ENCODE measurements at regions not wholly inside any gene's neighbourhood (a gene's known extent, or its start where the extent isn't known, plus 50 kb on each side); places are given as distances from the start of the nearest gene placed in this dataset.

- Histone ChIP-seq H2AFZ (ENCODE audit: low read length) (no peak overlapping the region), H2AK5ac (ENCODE audit: low read depth, low read length) (no peak overlapping the region), H2BK15ac (ENCODE audit: low read length) (no peak overlapping the region), H4K8ac (ENCODE audit: low read depth, low read length) (no peak overlapping the region), H3K4me3 (ENCODE audit: low read length in 2 of 2) (no peak overlapping the region), H2BK120ac (ENCODE audit: low read depth, low read length) (no peak overlapping the region), H2BK5ac (ENCODE audit: low read length) (no peak overlapping the region), H3K36me3 (replicated peaks in 1 of 2; ENCODE audit: control insufficient read depth in 2 of 2, insufficient read depth in 2 of 2, low read length in 2 of 2) (no peaks in the 10 kb centered on the region), H2BK12ac (ENCODE audit: low read length) (no peak overlapping the region), H3K4me2 (ENCODE audit: insufficient read depth, low read length, poor library complexity, severe bottlenecking) (no peak overlapping the region), H3K4ac (ENCODE audit: low read length) (no peak overlapping the region), H3K9ac (ENCODE audit: low read depth, low read length, poor library complexity) (no peak overlapping the region), H3K23ac (ENCODE audit: low read depth, low read length, poor library complexity) (no peak overlapping the region), H3K27ac (replicated peaks; ENCODE audit: low read length) (no peak overlapping the region), H3K79me1 (ENCODE audit: low read depth, low read length) (no peaks in the 10 kb centered on the region), H3K9me3 (replicated peaks in 1 of 2; ENCODE audit: control insufficient read depth in 2 of 2, insufficient read depth in 1 of 2, low read depth in 1 of 2, low read length in 2 of 2) (no peaks in the 10 kb centered on the region), H3K18ac (ENCODE audit: low read length) (no peak overlapping the region), H3K14ac (ENCODE audit: low read length) (no peak overlapping the region), H3K4me1 (ENCODE audit: control insufficient read depth in 2 of 2, insufficient read depth in 1 of 2, low read depth in 1 of 2, low read length in 2 of 2) (no peaks in the 10 kb centered on the region), H3K27me3 (ENCODE audit: control insufficient read depth in 3 of 3, insufficient read depth in 3 of 3, low read depth in 1 of 3, low read length in 3 of 3) (no peaks in the 10 kb centered on the region), H4K91ac (ENCODE audit: low read depth, low read length, poor library complexity) (no peak overlapping the region)
- WGBS, 2 donors (ENCODE audit: extremely low coverage in 2 of 2, insufficient read length in 2 of 2, insufficient replicate concordance in 1 of 2): no CpG with 5 or more reads among the region's 2 CpGs
- DNase-seq (ENCODE audit: low spot score): no peak
Measured at GRCh38 chr18:57927511-57927910, 116.5 kb upstream of the NEDD4L start.

- H2AFZ ChIP-seq (ENCODE audit: low read length): no peak overlapping the region
- H2AK5ac ChIP-seq (ENCODE audit: low read depth, low read length): no peak overlapping the region
- no peak overlapping the region for H3K9ac ChIP-seq (ENCODE audit: low read depth, low read length, poor library complexity)
- no peak overlapping the region for H3K4me2 ChIP-seq (ENCODE audit: insufficient read depth, low read length, poor library complexity, severe bottlenecking)
- no peak overlapping the region for H3K27ac ChIP-seq (replicated peaks; ENCODE audit: low read length)
- H3K27me3 ChIP-seq (ENCODE audit: control insufficient read depth in 3 of 3, insufficient read depth in 3 of 3, low read depth in 1 of 3, low read length in 3 of 3): no peaks in the 10 kb centered on the region
- H4K91ac ChIP-seq (ENCODE audit: low read depth, low read length, poor library complexity): no peak overlapping the region
- H4K8ac ChIP-seq (ENCODE audit: low read depth, low read length): no peak overlapping the region
- H2BK120ac ChIP-seq (ENCODE audit: low read depth, low read length): no peak overlapping the region
- H2BK12ac ChIP-seq (ENCODE audit: low read length): no peak overlapping the region
- H2BK5ac ChIP-seq (ENCODE audit: low read length): no peak overlapping the region
- no peak overlapping the region for H2BK15ac ChIP-seq (ENCODE audit: low read length)
- DNase-seq (ENCODE audit: low spot score): no peak
- H3K79me1 ChIP-seq (ENCODE audit: low read depth, low read length): no peaks in the 10 kb centered on the region
- H3K36me3 ChIP-seq (replicated peaks in 1 of 2; ENCODE audit: control insufficient read depth in 2 of 2, insufficient read depth in 2 of 2, low read length in 2 of 2): no peaks in the 10 kb centered on the region
- H3K9me3 ChIP-seq (replicated peaks in 1 of 2; ENCODE audit: control insufficient read depth in 2 of 2, insufficient read depth in 1 of 2, low read depth in 1 of 2, low read length in 2 of 2): no peaks in the 10 kb centered on the region
- no peak overlapping the region for H3K4ac ChIP-seq (ENCODE audit: low read length)
- no peak overlapping the region for H3K4me3 ChIP-seq (ENCODE audit: low read length in 2 of 2)
- no peaks in the 10 kb centered on the region for H3K4me1 ChIP-seq (ENCODE audit: control insufficient read depth in 2 of 2, insufficient read depth in 1 of 2, low read depth in 1 of 2, low read length in 2 of 2)
- no peak overlapping the region for H3K23ac ChIP-seq (ENCODE audit: low read depth, low read length, poor library complexity)
- H3K14ac ChIP-seq (ENCODE audit: low read length): no peak overlapping the region
- WGBS, 2 donors (ENCODE audit: extremely low coverage in 2 of 2, insufficient read length in 2 of 2, insufficient replicate concordance in 1 of 2): no CpG with 5 or more reads among the region's 1 CpG
- no peak overlapping the region for H3K18ac ChIP-seq (ENCODE audit: low read length)
Measured at GRCh38 chr18:57925706-57926105, 118.3 kb upstream of the NEDD4L start.

GRCh38 chr18:57923611-57924010 is 120.4 kb upstream of the NEDD4L start:
- no CpG with 5 or more reads among the region's 5 CpGs for whole genome bisulfite sequencing, 2 donors (ENCODE audit: extremely low coverage in 2 of 2, insufficient read length in 2 of 2, insufficient replicate concordance in 1 of 2)
- H2AFZ ChIP-seq (ENCODE audit: low read length): no peak overlapping the region
- no peaks in the 10 kb centered on the region for H3K36me3 ChIP-seq (replicated peaks in 1 of 2; ENCODE audit: control insufficient read depth in 2 of 2, insufficient read depth in 2 of 2, low read length in 2 of 2)
- H3K14ac ChIP-seq (ENCODE audit: low read length): no peak overlapping the region
- no peaks in the 10 kb centered on the region for H3K9me3 ChIP-seq (replicated peaks in 1 of 2; ENCODE audit: control insufficient read depth in 2 of 2, insufficient read depth in 1 of 2, low read depth in 1 of 2, low read length in 2 of 2)
- H2BK5ac ChIP-seq (ENCODE audit: low read length): no peak overlapping the region
- H3K4me3 ChIP-seq (ENCODE audit: low read length in 2 of 2): no peak overlapping the region
- no peak overlapping the region for H3K4ac ChIP-seq (ENCODE audit: low read length)
- no peak overlapping the region for H2BK12ac ChIP-seq (ENCODE audit: low read length)
- H3K23ac ChIP-seq (ENCODE audit: low read depth, low read length, poor library complexity): no peak overlapping the region
- no peak overlapping the region for H2BK15ac ChIP-seq (ENCODE audit: low read length)
- H4K8ac ChIP-seq (ENCODE audit: low read depth, low read length): no peak overlapping the region
- no peak overlapping the region for H4K91ac ChIP-seq (ENCODE audit: low read depth, low read length, poor library complexity)
- no peaks in the 10 kb centered on the region for H3K79me1 ChIP-seq (ENCODE audit: low read depth, low read length)
- H3K27me3 ChIP-seq (ENCODE audit: control insufficient read depth in 3 of 3, insufficient read depth in 3 of 3, low read depth in 1 of 3, low read length in 3 of 3): no peaks in the 10 kb centered on the region
- H3K27ac ChIP-seq (replicated peaks; ENCODE audit: low read length): no peak overlapping the region
- no peak for DNase-seq (ENCODE audit: low spot score)
- H3K4me2 ChIP-seq (ENCODE audit: insufficient read depth, low read length, poor library complexity, severe bottlenecking): no peak overlapping the region
- H3K4me1 ChIP-seq (ENCODE audit: control insufficient read depth in 2 of 2, insufficient read depth in 1 of 2, low read depth in 1 of 2, low read length in 2 of 2): no peaks in the 10 kb centered on the region
- no peak overlapping the region for H2AK5ac ChIP-seq (ENCODE audit: low read depth, low read length)
- no peak overlapping the region for H3K18ac ChIP-seq (ENCODE audit: low read length)
- H2BK120ac ChIP-seq (ENCODE audit: low read depth, low read length): no peak overlapping the region
- peak overlapping the region; percentile 12 for H3K9ac ChIP-seq (ENCODE audit: low read depth, low read length, poor library complexity)

- Histone ChIP-seq H3K14ac (ENCODE audit: low read length) (no peak overlapping the region), H3K23ac (ENCODE audit: low read depth, low read length, poor library complexity) (no peak overlapping the region)
- no peak for DNase-seq (ENCODE audit: low spot score)
Measured at GRCh38 chr18:57922885-57923284, 119.8 kb upstream of the ATP8B1 start.

More at GRCh38 chr18:57922885-57923284, 119.8 kb upstream of the ATP8B1 start:
- no peak overlapping the region for H2BK5ac ChIP-seq (ENCODE audit: low read length)
- H3K18ac ChIP-seq (ENCODE audit: low read length): no peak overlapping the region
- no peak overlapping the region for H4K91ac ChIP-seq (ENCODE audit: low read depth, low read length, poor library complexity)
- no peaks in the 10 kb centered on the region for H3K4me1 ChIP-seq (ENCODE audit: control insufficient read depth in 2 of 2, insufficient read depth in 1 of 2, low read depth in 1 of 2, low read length in 2 of 2)
- H3K4me2 ChIP-seq (ENCODE audit: insufficient read depth, low read length, poor library complexity, severe bottlenecking): no peak overlapping the region
- no peak overlapping the region for H3K27ac ChIP-seq (replicated peaks; ENCODE audit: low read length)
- WGBS, 2 donors (ENCODE audit: extremely low coverage in 2 of 2, insufficient read length in 2 of 2, insufficient replicate concordance in 1 of 2): no CpG with 5 or more reads among the region's 3 CpGs
- no peaks in the 10 kb centered on the region for H3K79me1 ChIP-seq (ENCODE audit: low read depth, low read length)
- H2AFZ ChIP-seq (ENCODE audit: low read length): no peak overlapping the region
- H2AK5ac ChIP-seq (ENCODE audit: low read depth, low read length): no peak overlapping the region
- H3K4me3 ChIP-seq (ENCODE audit: low read length in 2 of 2): no peak overlapping the region
- H3K9ac ChIP-seq (ENCODE audit: low read depth, low read length, poor library complexity): no peak overlapping the region
- H3K9me3 ChIP-seq (replicated peaks in 1 of 2; ENCODE audit: control insufficient read depth in 2 of 2, insufficient read depth in 1 of 2, low read depth in 1 of 2, low read length in 2 of 2): no peaks in the 10 kb centered on the region
- no peak overlapping the region for H2BK15ac ChIP-seq (ENCODE audit: low read length)
- H4K8ac ChIP-seq (ENCODE audit: low read depth, low read length): no peak overlapping the region
- H3K27me3 ChIP-seq (ENCODE audit: control insufficient read depth in 3 of 3, insufficient read depth in 3 of 3, low read depth in 1 of 3, low read length in 3 of 3): no peaks in the 10 kb centered on the region
- no peaks in the 10 kb centered on the region for H3K36me3 ChIP-seq (replicated peaks in 1 of 2; ENCODE audit: control insufficient read depth in 2 of 2, insufficient read depth in 2 of 2, low read length in 2 of 2)
- H2BK12ac ChIP-seq (ENCODE audit: low read length): no peak overlapping the region
- no peak overlapping the region for H3K4ac ChIP-seq (ENCODE audit: low read length)
- no peak overlapping the region for H2BK120ac ChIP-seq (ENCODE audit: low read depth, low read length)
